ENCODE measurements at regions not wholly inside any gene's neighbourhood (a gene's known extent, or its start where the extent isn't known, plus 50 kb on each side); places are given as distances from the start of the nearest gene placed in this dataset.
"Not testable (repeated sequence)": the region's sequence is repeated elsewhere in the genome, so short reads cannot be mapped to it uniquely, and the experiment has no call there.

GRCh38 chr11:109062871-109063270 lies 359.1 kb upstream of the C11orf87 start:
- peaks cover 3% of the 10 kb centered on the region for H3K4me1 Mint-ChIP-seq (ENCODE audit: low read depth)
- H3K36me3 Mint-ChIP-seq (ENCODE audit: low read depth): no peaks in the 10 kb centered on the region
- peaks cover 2% of the 10 kb centered on the region for H3K27me3 Mint-ChIP-seq (ENCODE audit: low read depth)
- no peak overlapping the region for H3K4me3 Mint-ChIP-seq
- no peaks in the 10 kb centered on the region for H3K9me3 Mint-ChIP-seq
- H3K27ac Mint-ChIP-seq: no peak overlapping the region
- DNase-seq (ENCODE audit: low spot score): no peak

- not testable (repeated sequence) for H3K36me3 Mint-ChIP-seq (ENCODE audit: low read depth); H3K27ac Mint-ChIP-seq; H3K4me1 Mint-ChIP-seq (ENCODE audit: low read depth); H3K27me3 Mint-ChIP-seq (ENCODE audit: low read depth); H3K9me3 Mint-ChIP-seq; H3K4me3 Mint-ChIP-seq; DNase-seq (ENCODE audit: low spot score)
Observed at GRCh38 chr11:109064618-109065311, 357.2 kb upstream of the C11orf87 start.

- no peaks in the 10 kb centered on the region for H3K36me3 Mint-ChIP-seq (ENCODE audit: low read depth)
- no peak for DNase-seq (ENCODE audit: low spot score)
- no peaks in the 10 kb centered on the region for H3K4me1 Mint-ChIP-seq (ENCODE audit: low read depth)
- H3K27me3 Mint-ChIP-seq (ENCODE audit: low read depth): no peaks in the 10 kb centered on the region
- no peak overlapping the region for H3K27ac Mint-ChIP-seq
- no peak overlapping the region for H3K4me3 Mint-ChIP-seq
- peaks cover 6% of the 10 kb centered on the region for H3K9me3 Mint-ChIP-seq
Observed at GRCh38 chr11:109071262-109071661, 350.7 kb upstream of the C11orf87 start.

- no peaks in the 10 kb centered on the region for H3K4me1 Mint-ChIP-seq (ENCODE audit: low read depth)
- H3K27me3 Mint-ChIP-seq (ENCODE audit: low read depth): no peaks in the 10 kb centered on the region
- no peak for DNase-seq (ENCODE audit: low spot score)
- H3K36me3 Mint-ChIP-seq (ENCODE audit: low read depth): no peaks in the 10 kb centered on the region
- no peak overlapping the region for H3K27ac Mint-ChIP-seq
- H3K4me3 Mint-ChIP-seq: no peak overlapping the region
- H3K9me3 Mint-ChIP-seq: peaks cover 6% of the 10 kb centered on the region
Observed at GRCh38 chr11:109071712-109072524, 350.1 kb upstream of the C11orf87 start.

GRCh38 chr11:109073032-109073822 lies 348.8 kb upstream of the C11orf87 start:
- H3K36me3 Mint-ChIP-seq (ENCODE audit: low read depth): no peaks in the 10 kb centered on the region
- DNase-seq (ENCODE audit: low spot score): no peak
- no peak overlapping the region for H3K27ac Mint-ChIP-seq
- no peaks in the 10 kb centered on the region for H3K27me3 Mint-ChIP-seq (ENCODE audit: low read depth)
- peaks cover 6% of the 10 kb centered on the region for H3K9me3 Mint-ChIP-seq
- H3K4me1 Mint-ChIP-seq (ENCODE audit: low read depth): no peaks in the 10 kb centered on the region
- no peak overlapping the region for H3K4me3 Mint-ChIP-seq

GRCh38 chr11:109075976-109076375 lies 346.0 kb upstream of the C11orf87 start:
- Mint-ChIP-seq H3K36me3 (ENCODE audit: low read depth) (no peaks in the 10 kb centered on the region), H3K4me1 (ENCODE audit: low read depth) (no peaks in the 10 kb centered on the region), H3K4me3 (no peak overlapping the region), H3K9me3 (no peaks in the 10 kb centered on the region), H3K27ac (no peak overlapping the region), H3K27me3 (ENCODE audit: low read depth) (no peaks in the 10 kb centered on the region)
- DNase-seq (ENCODE audit: low spot score): no peak

- Mint-ChIP-seq H3K27me3 (ENCODE audit: low read depth) (no peaks in the 10 kb centered on the region), H3K27ac (no peak overlapping the region), H3K4me3 (no peak overlapping the region), H3K9me3 (no peaks in the 10 kb centered on the region), H3K4me1 (ENCODE audit: low read depth) (no peaks in the 10 kb centered on the region), H3K36me3 (ENCODE audit: low read depth) (no peaks in the 10 kb centered on the region)
- DNase-seq (ENCODE audit: low spot score): no peak
Observed at GRCh38 chr11:109076870-109077269, 345.1 kb upstream of the C11orf87 start.

GRCh38 chr11:109077291-109077920 lies 344.6 kb upstream of the C11orf87 start:
- Mint-ChIP-seq H3K4me3 (no peak overlapping the region), H3K27ac (no peak overlapping the region), H3K9me3 (no peaks in the 10 kb centered on the region), H3K36me3 (ENCODE audit: low read depth) (no peaks in the 10 kb centered on the region), H3K4me1 (ENCODE audit: low read depth) (no peaks in the 10 kb centered on the region), H3K27me3 (ENCODE audit: low read depth) (no peaks in the 10 kb centered on the region)
- DNase-seq (ENCODE audit: low spot score): no peak

- Mint-ChIP-seq H3K36me3 (ENCODE audit: low read depth) (no peaks in the 10 kb centered on the region), H3K27ac (no peak overlapping the region), H3K4me3 (no peak overlapping the region), H3K27me3 (ENCODE audit: low read depth) (no peaks in the 10 kb centered on the region), H3K9me3 (no peaks in the 10 kb centered on the region), H3K4me1 (ENCODE audit: low read depth) (no peaks in the 10 kb centered on the region)
- DNase-seq (ENCODE audit: low spot score): no peak
Observed at GRCh38 chr11:109085708-109086373, 336.1 kb upstream of the C11orf87 start.

- no peaks in the 10 kb centered on the region for H3K36me3 Mint-ChIP-seq (ENCODE audit: low read depth)
- H3K9me3 Mint-ChIP-seq: no peaks in the 10 kb centered on the region
- no peaks in the 10 kb centered on the region for H3K4me1 Mint-ChIP-seq (ENCODE audit: low read depth)
- no peak for DNase-seq (ENCODE audit: low spot score)
- no peak overlapping the region for H3K27ac Mint-ChIP-seq
- H3K27me3 Mint-ChIP-seq (ENCODE audit: low read depth): no peaks in the 10 kb centered on the region
- no peak overlapping the region for H3K4me3 Mint-ChIP-seq
Observed at GRCh38 chr11:109086931-109087330, 335.1 kb upstream of the C11orf87 start.

- no peaks in the 10 kb centered on the region for H3K9me3 Mint-ChIP-seq
- no peaks in the 10 kb centered on the region for H3K27me3 Mint-ChIP-seq (ENCODE audit: low read depth)
- no peak overlapping the region for H3K27ac Mint-ChIP-seq
- H3K4me1 Mint-ChIP-seq (ENCODE audit: low read depth): no peaks in the 10 kb centered on the region
- H3K4me3 Mint-ChIP-seq: no peak overlapping the region
- no peak for DNase-seq (ENCODE audit: low spot score)
- H3K36me3 Mint-ChIP-seq (ENCODE audit: low read depth): no peaks in the 10 kb centered on the region
Observed at GRCh38 chr11:109088086-109088485, 333.9 kb upstream of the C11orf87 start.

- Mint-ChIP-seq H3K9me3 (no peaks in the 10 kb centered on the region), H3K4me3 (no peak overlapping the region), H3K27me3 (ENCODE audit: low read depth) (no peaks in the 10 kb centered on the region), H3K27ac (no peak overlapping the region), H3K36me3 (ENCODE audit: low read depth) (no peaks in the 10 kb centered on the region), H3K4me1 (ENCODE audit: low read depth) (no peaks in the 10 kb centered on the region)
- DNase-seq (ENCODE audit: low spot score): no peak
Observed at GRCh38 chr11:109089144-109089543, 332.8 kb upstream of the C11orf87 start.

GRCh38 chr11:109093354-109093753 lies 328.6 kb upstream of the C11orf87 start:
- Mint-ChIP-seq H3K27me3 (ENCODE audit: low read depth) (no peaks in the 10 kb centered on the region), H3K4me3 (no peak overlapping the region), H3K27ac (no peak overlapping the region), H3K36me3 (ENCODE audit: low read depth) (no peaks in the 10 kb centered on the region), H3K9me3 (no peaks in the 10 kb centered on the region), H3K4me1 (ENCODE audit: low read depth) (no peaks in the 10 kb centered on the region)
- no peak for DNase-seq (ENCODE audit: low spot score)
